HPDE6-E6E7 (cell line): ENCODE measurements at regions not wholly inside any gene's neighbourhood (a gene's known extent, or its start where the extent isn't known, plus 50 kb on each side); places are given as distances from the start of the nearest gene placed in this dataset.
A peak's percentile ranks its signal among the peaks of the same experiment; 100 is the strongest.

Experiments
- DNase-seq: peaks from one replicate; pipeline ENCODE4 v3.0.0; 2011; ENCODE audit warnings: missing footprints; ENCODE audit errors: extremely low spot score

DNA sequence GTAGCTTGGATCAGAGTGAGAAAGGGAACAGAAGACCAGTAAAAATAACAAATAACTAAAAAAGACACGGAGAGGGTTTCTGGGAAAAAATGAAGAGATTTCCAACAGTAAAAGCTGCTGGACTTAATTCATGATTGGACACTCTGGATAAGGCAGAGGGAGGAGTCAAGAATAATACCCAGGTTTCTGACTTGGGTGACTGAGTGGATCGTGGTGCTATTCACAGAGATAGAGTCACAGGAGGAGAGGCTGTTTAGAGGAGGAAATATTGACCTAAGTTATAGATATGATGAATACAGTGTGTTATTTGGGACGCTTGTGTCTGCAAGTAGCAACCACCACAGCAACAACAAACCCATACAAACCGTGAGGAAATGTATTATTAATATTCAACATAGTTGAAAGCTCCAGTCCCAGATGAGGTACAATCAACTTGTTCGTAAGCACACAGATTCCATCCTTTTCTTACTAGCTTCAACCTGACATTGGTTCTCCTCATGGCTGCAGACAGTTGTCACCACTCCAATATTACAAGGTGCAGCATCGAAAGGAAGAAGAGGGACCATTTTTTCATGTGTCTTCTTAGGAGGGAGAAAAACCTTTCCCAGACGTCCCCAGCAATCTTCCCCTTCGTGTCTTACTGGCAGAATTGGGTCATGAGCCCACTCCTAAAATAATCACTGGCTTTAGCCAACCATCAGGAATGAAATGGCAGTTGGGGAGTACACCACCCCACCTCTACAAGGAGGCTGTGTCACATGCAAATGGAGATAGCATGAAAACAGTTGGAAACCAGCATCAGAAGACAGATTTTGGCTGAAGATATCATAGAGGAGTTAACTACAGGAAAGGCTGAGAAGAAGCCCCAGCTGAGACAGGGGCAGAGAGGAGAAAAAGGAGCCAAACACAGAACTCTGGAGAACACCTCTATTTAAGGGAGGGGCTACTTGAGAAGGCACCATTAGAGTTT, 387.8 kb downstream of the SHQ1 start:
- no peak for DNase-seq

- DNase-seq = no peak
Measured at GRCh38 chr3:72459588-72459987, 388.7 kb downstream of the SHQ1 start.

- DNase-seq = peak; percentile 8
Measured at GRCh38 chr3:72458375-72458774, 389.9 kb downstream of the SHQ1 start.

GRCh38 chr3:72454441-72454840, 393.8 kb downstream of the SHQ1 start:
- DNase-seq = no peak

DNA sequence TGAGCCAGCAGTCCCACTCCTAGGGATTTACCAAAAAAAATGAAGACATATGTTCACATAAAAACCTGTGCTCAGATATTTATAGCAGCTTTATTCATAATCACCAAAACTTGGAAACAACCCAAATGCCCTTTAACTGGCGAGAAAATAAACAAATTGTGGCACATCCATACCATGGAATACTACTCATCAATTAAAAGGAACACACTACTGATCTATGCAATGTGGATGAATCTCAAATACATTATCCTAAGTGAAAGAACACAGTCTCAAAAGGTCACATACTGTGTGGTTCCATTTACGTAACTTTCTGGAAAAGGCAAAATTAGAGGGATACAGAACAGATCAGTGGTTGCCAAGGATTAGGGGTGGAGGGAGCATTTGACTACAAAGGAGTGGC, 394.5 kb downstream of the SHQ1 start:
- no peak for DNase-seq

GRCh38 chr3:72452745-72453144, 395.5 kb downstream of the SHQ1 start:
- DNase-seq = no peak

DNA sequence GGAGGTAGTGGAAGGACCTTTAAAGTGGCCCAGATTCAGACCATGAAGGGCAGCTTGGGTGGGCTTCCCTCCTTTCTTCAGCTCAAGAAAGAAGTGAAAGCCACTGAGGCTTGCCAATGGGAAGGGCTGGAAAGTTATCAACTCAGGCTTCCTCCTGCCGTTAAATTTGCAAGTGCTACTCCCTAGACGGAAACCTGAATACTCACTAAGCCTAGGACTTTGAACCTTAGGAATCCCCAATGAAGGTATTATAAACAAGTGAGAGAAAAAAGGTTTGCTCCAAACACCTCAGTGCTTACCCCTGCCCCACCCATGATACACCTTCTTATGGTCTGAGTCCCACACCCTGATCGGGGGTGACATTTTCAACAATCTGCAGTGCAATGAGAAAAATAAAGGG, 396.4 kb downstream of the SHQ1 start:
- DNase-seq = no peak

DNA sequence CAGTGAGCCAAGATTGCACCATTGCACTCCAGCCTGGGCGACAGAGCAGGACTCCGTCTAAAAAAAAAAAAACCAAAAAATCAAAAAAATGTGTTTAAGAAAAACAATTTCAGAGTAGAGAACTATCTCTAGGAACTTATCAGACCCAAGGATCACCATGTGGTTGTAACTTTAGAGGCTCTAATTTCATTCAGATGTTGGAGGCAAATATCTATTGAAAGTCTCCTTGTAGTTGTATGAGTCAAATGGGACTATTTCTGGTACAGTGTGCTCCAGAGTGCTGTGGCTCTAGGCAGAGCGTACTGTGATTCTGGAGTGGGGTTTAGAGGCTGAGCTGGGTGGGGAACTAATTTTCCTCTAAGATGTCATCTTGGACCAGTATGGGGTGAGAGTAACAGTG, 398.7 kb downstream of the SHQ1 start:
- no peak for DNase-seq

- no peak for DNase-seq
Measured at GRCh38 chr3:72448858-72449257, 399.4 kb downstream of the SHQ1 start.

GRCh38 chr3:72448375-72448823, 399.8 kb downstream of the SHQ1 start:
- DNase-seq = no peak

DNA sequence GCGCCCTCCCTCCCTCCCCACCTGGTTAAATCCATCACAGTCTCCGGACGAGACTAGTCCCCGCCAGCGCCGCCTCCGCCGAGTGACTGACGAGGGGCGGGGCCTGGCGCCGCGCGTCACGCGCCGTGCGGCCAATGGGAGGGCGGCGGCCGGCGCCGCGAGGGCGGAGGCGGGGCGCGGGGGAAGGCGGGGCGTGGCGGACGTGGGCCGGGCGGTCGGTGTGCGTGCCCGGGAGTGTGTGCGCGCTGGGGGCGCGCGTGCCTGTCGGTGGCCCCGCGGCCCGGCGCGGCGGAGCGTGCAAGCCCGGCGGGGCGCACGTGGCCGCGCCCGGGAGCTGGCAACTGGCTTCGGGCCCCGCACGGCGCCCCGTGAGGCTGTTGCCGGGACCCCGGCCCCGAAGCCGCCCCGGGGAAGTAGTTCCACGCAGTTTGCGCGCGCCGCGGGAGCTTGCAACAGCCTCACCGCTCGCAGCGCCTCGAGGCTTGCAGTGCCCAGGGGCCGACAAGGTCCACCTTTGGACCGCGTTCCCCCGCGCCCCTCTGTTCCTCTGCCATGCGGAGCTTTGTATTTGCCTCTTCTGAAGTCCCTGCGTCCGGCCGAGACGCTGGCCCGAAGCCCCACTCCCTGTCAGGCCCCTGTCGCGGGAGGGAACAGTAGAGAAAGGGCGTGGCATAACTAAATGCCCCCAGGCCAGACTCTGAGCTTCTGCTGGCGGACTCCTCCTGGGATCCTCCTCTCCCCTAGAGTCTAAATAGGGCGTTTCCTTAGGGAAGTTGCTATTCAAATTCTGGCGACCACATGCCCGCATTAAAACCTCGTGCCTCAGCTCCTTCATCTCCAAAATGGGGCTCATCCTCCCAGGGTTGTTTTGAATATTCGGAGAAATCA, 400.9 kb downstream of the SHQ1 start:
- DNase-seq = peak; percentile 29

DNA sequence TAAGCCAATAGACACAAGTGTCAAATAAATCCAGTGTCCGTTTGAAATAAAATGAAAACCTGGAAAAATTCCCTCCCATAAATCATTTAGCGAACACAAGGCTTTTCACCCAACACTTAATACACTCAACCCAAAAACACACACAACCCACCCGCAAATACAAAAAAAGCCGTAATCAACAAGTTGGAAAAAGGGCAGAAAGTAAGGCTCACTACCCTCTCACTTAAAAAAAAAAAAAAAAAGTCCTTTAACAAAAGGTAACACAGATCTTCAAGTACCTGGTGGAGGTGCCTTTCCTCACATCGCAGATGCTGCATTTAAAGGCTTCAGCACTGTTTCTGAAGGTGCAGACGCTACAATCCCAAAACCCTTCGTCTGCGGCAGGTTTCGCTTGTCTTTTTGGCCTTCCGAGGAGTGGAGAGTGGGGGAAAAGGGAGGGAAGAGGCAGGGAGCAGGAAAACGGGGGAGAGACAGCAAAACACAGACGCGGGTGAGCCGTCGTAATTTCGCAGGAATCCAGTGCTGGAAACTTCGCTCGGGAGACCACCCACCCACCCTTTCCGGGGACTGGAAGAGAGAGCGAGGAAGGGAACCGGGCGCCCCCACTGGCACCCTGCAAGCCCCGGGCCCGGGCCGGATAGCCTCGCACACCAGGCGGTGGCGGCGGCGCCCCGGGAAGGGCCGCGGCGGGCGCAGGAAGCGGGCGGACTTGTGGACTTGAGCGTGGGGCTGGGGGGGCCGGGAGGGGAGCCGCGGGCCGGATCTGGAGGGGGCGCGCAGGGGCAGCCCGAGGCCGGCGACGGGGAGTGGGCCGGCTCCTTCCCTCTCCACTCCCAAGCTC, 401.8 kb downstream of the SHQ1 start, which contains the start of gene RYBP:
Gene RYBP (minus strand): TSS at position 404 of the 841 bp plus-strand sequence.
- no peak for DNase-seq

DNA sequence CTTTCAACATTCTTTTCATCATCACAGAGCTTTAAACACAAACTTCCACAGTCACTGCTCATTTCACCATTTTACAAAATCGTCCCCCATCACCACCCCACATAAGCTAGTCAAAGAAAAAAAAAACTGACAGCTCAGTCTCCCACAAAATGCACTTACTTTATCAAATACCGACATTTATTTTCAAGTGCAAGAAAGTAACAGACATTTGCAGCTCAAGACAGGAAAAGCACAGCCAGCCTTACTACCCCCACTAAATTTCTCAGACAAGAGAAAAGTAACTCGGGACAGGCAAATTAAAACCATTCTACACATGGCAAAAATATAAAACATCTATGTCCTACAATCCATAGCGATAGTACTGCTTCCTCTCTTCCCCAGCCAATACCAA, 402.4 kb downstream of the SHQ1 start:
- no peak for DNase-seq

DNA sequence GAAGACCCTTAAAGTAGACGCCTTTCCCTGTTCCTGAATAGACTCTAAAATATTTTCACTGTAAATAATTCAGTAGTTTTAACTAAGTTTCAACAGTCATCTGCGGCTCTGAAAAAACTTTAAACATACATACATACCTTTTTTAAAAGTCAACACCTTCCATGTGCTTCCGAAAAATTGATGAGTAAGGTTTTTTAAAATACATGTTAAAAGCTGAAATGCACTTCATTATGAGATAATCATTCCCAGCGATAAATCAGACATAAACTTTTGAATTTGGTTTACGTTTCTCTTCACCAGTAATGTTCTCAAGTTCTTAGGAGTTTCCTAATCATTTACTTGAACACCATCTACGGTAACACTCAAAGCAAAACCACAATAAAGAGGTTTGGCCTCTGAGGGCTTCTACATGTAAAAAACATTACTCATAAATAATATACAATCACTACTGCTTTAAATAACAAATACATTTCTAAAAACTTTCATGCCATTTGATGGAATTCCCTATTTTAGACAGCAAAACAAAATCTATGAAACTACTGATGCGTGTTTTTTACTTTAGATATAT, 403.5 kb downstream of the SHQ1 start:
- DNase-seq = no peak

DNA sequence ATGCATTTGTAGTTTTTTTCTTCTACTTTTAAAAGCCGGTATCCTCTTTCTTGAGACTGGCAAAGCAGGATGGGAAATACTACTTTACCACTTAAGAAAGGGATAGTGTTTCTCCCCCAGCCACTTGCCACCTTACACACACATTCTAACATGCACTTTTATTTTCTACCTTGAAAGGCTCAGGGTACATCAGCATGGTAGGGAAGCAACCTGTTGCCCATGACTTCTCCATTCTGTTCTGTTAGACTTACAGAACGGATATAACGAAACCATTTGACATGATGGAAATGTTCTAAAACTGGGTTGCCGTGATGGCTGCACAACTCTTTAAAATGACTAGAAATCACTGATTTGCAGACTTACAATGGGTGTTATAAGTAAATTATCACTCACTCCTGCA, 405.5 kb downstream of the SHQ1 start:
- no peak for DNase-seq

- DNase-seq = no peak
Measured at GRCh38 chr3:72441284-72441994, 406.8 kb downstream of the SHQ1 start.

DNA sequence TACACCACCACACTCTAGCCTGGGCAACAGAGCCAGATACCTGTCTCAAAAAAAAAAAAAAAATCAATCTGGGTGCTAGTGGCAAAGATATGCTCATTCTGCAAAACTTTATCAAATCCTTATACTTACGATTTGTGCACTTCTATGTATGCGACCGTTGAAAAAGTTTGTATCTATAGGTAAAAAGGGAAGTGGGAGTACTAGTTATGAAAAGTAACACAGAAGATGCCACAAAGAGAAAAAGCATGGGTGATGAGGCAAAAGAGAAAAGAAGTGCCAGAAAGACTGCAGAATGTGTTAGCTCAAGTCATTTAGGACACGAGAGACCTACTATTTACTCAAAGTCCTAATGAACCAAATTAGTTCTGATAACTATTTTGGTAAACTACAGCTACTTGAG, 407.8 kb downstream of the SHQ1 start:
- no peak for DNase-seq

DNA sequence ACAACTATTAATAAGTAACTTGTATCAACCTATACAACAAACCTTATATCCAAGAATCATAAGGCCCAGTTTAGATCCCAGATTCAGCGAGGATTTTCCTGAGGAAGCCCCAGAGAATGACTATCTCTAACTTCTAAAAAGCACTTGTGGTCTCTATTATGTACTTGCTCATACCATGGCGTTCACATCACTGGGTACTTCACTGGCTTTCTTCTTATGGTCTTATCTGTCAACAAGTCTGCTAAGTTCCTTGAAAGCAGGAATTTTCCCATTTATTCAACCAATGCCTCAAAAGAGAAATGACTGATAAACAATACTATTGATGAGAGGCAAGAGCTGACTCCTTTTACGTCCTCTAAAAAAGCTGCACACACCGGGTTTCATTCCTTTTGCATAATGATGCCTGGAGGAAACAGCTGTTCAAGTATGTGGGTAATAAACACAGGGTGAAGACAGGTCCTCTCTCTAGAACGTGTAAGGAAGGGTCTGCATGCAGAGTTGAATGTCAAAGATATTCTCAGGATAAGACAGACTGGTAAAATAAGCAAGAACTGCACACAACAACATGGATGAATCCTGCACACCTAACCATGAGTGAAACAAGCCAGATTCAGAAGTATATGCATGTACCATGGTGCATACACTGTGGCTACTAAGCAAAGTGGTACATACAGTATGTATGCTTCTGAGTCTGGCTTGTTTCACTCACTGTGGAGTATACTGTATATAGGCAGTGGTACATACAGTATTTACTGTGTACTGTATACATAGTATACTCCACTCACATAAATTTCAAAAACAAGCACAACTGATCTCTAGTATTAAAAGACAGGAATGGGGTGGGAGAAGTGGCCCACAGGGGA, 408.7 kb downstream of the SHQ1 start:
- DNase-seq = no peak

GRCh38 chr3:72437661-72438406, 410.4 kb downstream of the SHQ1 start:
- DNase-seq = no peak
